Inflammatory macrophage treated with lipopolysaccharide for 1 hour (primary cell): ENCODE measurements at regions not wholly inside any gene's neighbourhood (a gene's known extent, or its start where the extent isn't known, plus 50 kb on each side); places are given as distances from the start of the nearest gene placed in this dataset.
"Not testable (repeated sequence)": the region's sequence is repeated elsewhere in the genome, so short reads cannot be mapped to it uniquely, and the experiment has no call there.

Experiments
- DNase-seq, 2 donors: peaks; one replicate each; pipeline ENCODE4 v3.0.0-alpha.2; 2020 to 2022

GRCh38 chr2:89160306-89160705 is 468.8 kb downstream of the RPIA start:
- not testable (repeated sequence) for DNase-seq

GRCh38 chr2:89161626-89162025 is 470.2 kb downstream of the RPIA start:
- DNase-seq: not testable (repeated sequence)

- not testable (repeated sequence) for DNase-seq
Observed at GRCh38 chr2:89170506-89171173, 479.2 kb downstream of the RPIA start.

DNA sequence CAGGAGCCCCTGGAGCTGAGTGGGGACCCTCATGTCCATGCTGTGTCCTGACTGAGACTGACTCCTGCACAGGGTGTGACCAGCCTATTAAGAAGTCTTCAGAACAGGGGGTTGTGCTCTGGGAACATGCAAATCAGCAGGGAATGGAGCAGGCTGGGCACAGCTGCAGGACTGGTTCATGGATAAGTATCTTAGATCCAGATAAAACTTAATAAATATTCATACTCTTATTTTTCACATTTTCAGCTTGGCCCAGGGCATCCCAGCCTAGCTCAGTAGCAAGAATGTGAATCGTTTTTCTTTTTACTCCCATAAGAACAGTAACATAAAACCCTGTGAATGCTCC is 479.7 kb downstream of the RPIA start:
- not testable (repeated sequence) for DNase-seq

GRCh38 chr2:89177004-89177403 is 485.5 kb downstream of the RPIA start:
- not testable (repeated sequence) for DNase-seq

- DNase-seq: not testable (repeated sequence)
Observed at GRCh38 chr2:89182221-89182620, 490.7 kb downstream of the RPIA start.

- DNase-seq: not testable (repeated sequence)
Observed at GRCh38 chr2:89184746-89185145, 493.3 kb downstream of the RPIA start.

DNA sequence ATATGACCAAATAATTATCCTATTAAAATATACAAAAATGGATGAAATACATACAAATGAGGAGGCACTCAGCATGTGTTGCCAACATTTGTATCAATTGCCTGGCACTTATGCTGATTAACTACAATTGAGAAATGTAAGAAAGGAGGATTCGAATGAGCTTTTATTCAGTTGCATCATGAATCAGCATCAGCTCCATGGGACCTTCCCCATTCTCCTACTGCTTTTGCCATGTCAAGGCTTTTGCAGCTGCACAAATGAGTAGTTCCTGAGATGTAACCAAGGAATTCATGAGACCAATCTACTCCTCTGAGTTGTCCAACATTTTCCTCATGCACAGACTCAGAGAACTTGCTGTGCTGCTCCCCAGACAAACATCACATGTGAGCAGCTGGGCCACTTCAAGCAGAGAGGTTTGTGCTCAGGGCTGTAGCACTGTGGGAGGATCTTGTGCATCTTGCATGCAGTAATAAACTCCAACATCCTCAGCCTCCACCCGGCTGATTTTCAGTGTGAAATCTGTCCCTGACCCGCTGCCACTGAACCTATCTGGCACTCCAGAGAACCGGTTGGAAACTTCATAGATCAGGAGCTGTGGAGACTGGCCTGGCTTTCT is 504.3 kb downstream of the RPIA start:
- not testable (repeated sequence) for DNase-seq

DNA sequence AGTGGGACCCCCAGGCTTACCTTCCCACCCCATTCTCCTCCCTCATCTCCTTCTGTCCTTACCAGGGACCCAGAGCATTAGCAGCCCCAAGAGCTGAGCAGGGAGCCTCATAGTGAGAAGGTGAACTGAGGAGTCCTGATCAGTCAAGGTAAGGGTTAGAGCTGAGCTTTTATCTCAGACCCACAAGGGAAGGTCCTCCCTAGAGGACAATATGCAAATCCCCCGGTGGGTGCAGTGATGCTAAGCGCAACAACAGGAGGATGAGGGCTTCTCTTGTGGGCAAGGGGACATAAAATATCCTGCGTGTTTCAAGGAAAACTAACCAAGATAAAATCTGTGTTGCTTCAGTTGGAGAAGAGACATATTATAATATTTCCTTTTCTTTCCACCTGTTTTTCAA is 505.2 kb downstream of the RPIA start:
- DNase-seq: not testable (repeated sequence)

GRCh38 chr2:89198026-89198425 is 506.6 kb downstream of the RPIA start:
- DNase-seq: not testable (repeated sequence)

DNA sequence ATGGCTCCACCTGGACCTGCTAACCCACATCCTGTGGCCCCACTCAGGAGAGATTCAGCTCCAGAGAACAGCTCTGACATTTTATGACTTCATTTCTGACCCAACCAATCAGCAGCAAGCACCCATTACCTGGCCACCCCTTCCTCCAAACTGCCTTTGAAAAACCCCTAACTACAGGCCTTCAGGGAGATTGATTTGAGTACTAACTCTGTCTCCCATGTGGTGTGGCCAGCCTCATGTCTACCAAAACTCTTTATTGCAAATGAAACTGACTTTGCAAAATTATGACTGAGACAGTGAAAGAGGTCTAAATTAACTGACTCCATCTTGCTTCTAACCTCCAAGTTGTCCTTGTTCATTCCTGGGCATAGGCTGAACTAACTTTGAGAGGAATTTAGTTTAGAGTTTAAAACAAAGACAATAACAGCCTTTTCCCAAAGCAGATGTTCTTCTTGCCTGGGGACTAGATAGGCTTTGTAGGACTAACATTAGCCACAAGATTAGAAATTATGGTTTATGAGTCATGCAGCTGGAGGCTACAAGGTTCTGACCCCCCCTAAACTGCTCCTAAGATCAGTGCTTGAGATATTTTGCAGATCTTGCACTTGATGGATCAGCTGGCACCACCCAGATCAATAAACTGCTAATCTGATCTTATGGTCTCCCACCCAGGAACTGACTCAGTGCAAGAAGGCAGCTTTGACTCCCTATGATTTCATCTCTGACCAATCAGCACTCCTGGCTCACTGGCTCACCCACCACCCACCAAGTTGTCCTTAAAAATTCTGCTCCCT is 508.2 kb downstream of the RPIA start:
- DNase-seq: not testable (repeated sequence)

DNA sequence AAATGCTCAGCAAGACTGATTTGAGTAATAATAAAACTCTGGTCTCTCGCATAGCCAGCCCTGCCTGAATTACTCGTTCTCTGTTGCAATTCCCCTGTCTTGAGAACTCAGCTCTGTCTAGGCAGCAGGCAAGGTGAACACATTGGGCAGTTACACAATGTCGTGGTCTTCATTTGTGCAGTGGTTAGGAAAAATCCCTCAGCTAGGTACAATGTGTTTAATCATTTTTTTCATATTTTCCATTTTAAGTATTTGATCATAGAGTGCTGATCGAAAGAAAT is 508.7 kb downstream of the RPIA start:
- DNase-seq: not testable (repeated sequence)

DNA sequence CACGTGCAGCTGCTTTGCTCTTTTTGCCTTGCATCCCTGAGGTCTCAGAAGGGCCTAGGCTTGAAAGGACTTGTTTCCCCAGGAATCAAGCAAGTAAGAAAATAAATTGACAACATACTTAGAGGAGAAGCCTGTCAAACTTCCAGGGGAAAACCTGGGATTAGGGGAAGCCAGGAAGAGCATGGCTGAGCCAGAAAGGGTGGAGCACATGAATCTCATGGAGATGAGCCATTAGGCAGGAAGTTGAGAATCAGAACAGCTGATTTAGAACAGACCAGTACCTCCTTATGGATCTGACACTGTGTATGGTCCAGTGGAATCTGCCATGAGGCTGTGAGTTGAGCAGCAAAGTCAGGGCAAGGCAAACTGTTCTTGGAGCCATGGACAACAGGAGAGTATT is 511.0 kb downstream of the RPIA start:
- DNase-seq: not testable (repeated sequence)

DNA sequence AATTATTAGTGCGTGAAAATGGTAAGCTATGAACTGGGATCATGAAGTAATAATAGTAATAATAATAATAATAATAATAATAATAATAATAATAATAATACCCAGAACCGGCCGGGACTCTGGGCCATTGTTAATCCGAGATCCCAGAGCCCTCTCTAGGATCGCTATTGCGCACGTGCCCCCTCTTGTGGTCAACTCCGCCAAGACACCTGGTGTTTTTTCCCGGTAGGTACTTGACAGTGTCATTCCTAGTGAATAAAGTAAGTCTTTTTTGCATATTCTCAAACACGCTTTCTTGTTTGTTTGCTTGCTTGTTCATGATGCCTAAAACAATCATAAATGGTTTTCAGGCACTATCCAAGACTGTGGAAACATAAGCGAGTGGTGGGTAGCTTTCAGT is 513.7 kb downstream of the RPIA start:
- peak; percentile 6 to 74 for DNase-seq

- DNase-seq: peak; percentile 38 to 66
Observed at GRCh38 chr2:89208144-89208932, 516.9 kb downstream of the RPIA start.

DNA sequence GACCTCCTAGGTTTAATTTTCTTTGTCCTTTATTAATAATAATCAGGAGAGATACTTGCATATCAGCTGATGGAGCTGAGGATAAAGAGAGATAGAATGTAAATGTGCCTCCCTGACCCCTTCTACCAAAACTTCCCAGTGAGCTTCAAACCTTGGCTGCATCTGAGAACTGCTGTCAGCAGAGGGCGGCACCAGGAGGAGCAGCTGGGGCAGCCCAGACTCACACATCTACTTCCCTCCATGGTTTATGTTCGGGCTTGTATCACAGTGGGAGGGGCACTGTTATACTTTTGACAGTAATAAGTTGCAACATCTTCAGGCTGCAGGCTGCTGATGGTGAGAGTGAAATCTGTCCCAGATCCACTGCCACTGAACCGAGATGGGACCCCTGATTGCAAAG is 521.7 kb downstream of the RPIA start:
- peak in 1 of 2 donors; percentile 38 for DNase-seq

- not testable (repeated sequence) for DNase-seq
Observed at GRCh38 chr2:89213811-89214210, 522.3 kb downstream of the RPIA start.

- DNase-seq: not testable (repeated sequence)
Observed at GRCh38 chr2:89221474-89221873, 530.0 kb downstream of the RPIA start.

GRCh38 chr2:89222063-89222732 is 530.7 kb downstream of the RPIA start:
- DNase-seq: not testable (repeated sequence)

DNA sequence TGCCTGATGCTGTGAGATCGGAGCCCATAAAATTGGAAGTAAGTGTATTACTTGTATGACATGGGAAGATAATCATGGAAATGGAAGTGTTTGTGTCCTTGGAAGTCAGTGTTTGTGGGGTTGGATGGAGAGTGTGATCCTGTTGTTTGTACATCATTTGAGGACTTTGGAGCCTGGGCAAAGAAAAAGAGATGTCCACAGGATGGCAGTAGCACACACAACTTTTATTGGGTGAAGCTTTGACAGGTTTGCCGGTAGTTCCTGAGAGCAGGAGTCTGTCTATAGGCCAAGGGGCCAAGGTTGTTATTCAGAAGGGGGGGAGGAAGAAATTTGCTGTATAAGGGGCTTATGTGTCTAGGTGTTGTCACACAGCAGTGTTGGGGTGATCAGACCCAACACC is 533.3 kb downstream of the RPIA start:
- not testable (repeated sequence) for DNase-seq

GRCh38 chr2:89229979-89230378 is 538.5 kb downstream of the RPIA start:
- not testable (repeated sequence) for DNase-seq

DNA sequence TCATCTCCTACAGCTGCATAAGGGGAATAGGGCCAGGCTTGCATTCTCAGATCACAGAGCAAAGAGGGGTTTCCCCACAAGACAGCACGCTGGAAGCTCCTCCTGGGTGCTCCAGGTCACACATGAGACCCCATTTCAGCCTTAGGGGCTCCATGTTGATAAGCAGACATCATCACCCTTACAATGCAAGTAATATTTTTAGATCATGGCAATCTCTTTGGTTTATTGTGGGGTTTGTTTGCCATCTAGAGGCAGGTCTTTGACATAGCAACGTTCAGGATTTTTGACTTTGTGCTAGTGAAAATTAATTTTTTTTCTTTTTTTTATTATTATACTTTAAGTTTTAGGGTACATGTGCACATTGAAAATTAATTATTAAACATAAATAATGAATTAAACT is 539.8 kb downstream of the RPIA start:
- DNase-seq: not testable (repeated sequence)

- not testable (repeated sequence) for DNase-seq
Observed at GRCh38 chr2:89233931-89234330, 542.5 kb downstream of the RPIA start.
